IMR-90 (cell line): ENCODE measurements at regions not wholly inside any gene's neighbourhood (a gene's known extent, or its start where the extent isn't known, plus 50 kb on each side); places are given as distances from the start of the nearest gene placed in this dataset.

Experiments used
- ATAC-seq: fragments of 200-7000 bp; cut with Tn5 transposase; 2 replicates; pipeline ENCODE4 v1.9.1; 2020; ENCODE audit warnings: low read depth, mild to moderate bottlenecking, moderate library complexity
- BruUV-seq: library from RNA; stranded (reverse); fragments of 400-500 nt; replicated peaks from 2 replicates; lab custom pipeline; 2021; lab: Mats Ljungman, UMichigan
- CTCF ChIA-PET: fragments of 300-600 bp; formaldehyde crosslinking; extraction: SDS; loops from one replicate; lab custom pipeline; 2021; ENCODE audit warnings: antibody characterized with exemption; lab: Yijun Ruan, JAX
- POLR2A ChIA-PET: fragments of 300-600 bp; sonication (Branson Sonifier 250); formaldehyde crosslinking; loops from one replicate; lab custom pipeline; 2022; ENCODE audit warnings: antibody characterized with exemption; ENCODE audit not compliant: unreplicated experiment; lab: Charles Lee
- DNase-seq: peaks from one replicate; pipeline ENCODE4 v3.0.0; 2013
- H2AFZ ChIP-seq: replicated peaks from 2 replicates; pipeline ENCODE3; 2013; ENCODE audit warnings: low read length, mild to moderate bottlenecking; ENCODE audit not compliant: poor library complexity
- H2AK5ac ChIP-seq: 2 replicates; pipeline ENCODE4 v1.6.1; 2013; ENCODE audit warnings: low read depth, low read length, inconsistent platforms
- H2AK9ac ChIP-seq: replicated peaks from 2 replicates; pipeline ENCODE3; 2013; ENCODE audit warnings: mild to moderate bottlenecking, low read depth, low read length, moderate library complexity; ENCODE audit not compliant: poor library complexity
- H2BK120ac ChIP-seq: 2 replicates; pipeline ENCODE4 v1.6.1; 2013; ENCODE audit warnings: low read depth, low read length, inconsistent platforms
- H2BK15ac ChIP-seq: 3 replicates; pipeline ENCODE4 v1.6.1; 2013; ENCODE audit warnings: low read depth, low read length, inconsistent platforms
- H2BK20ac ChIP-seq: 2 replicates; pipeline ENCODE4 v1.6.1; 2013; ENCODE audit warnings: low read depth, mild to moderate bottlenecking, inconsistent platforms, low read length, moderate library complexity
- H2BK5ac ChIP-seq: 2 replicates; pipeline ENCODE4 v1.6.1; 2013; ENCODE audit warnings: mild to moderate bottlenecking, low read depth, low read length, inconsistent platforms; ENCODE audit not compliant: poor library complexity, severe bottlenecking
- H3K14ac ChIP-seq: replicated peaks from 2 replicates; pipeline ENCODE4 v1.6.1; 2013; ENCODE audit warnings: low read depth, low read length, inconsistent platforms
- H3K18ac ChIP-seq: 2 replicates; pipeline ENCODE4 v1.6.1; 2013; ENCODE audit warnings: low read depth, low read length, control low read depth
- H3K23ac ChIP-seq: 2 replicates; pipeline ENCODE4 v1.6.1; 2013; ENCODE audit warnings: low read depth, low read length, inconsistent platforms
- H3K27ac ChIP-seq: 2 replicates; pipeline ENCODE4 v1.5.1; 2013; ENCODE audit warnings: mild to moderate bottlenecking, control low read depth, low read length; ENCODE audit not compliant: insufficient read depth
- H3K27me3 ChIP-seq: 2 replicates; pipeline ENCODE4 v1.6.1; 2013; ENCODE audit warnings: low read length; ENCODE audit not compliant: control insufficient read depth, insufficient read depth
- H3K36me3 ChIP-seq: 2 replicates; pipeline ENCODE4 v1.6.1; 2013; ENCODE audit warnings: low read length, mixed read lengths; ENCODE audit not compliant: control insufficient read depth, insufficient read depth
- H3K4ac ChIP-seq: 2 replicates; pipeline ENCODE4 v1.6.1; 2013; ENCODE audit warnings: low read depth, low read length, inconsistent platforms
- H3K4me1 ChIP-seq: 2 replicates; pipeline ENCODE4 v1.6.1; 2013; ENCODE audit warnings: low read length, mixed read lengths; ENCODE audit not compliant: control insufficient read depth, insufficient read depth
- H3K4me2 ChIP-seq: 2 replicates; pipeline ENCODE4 v1.6.1; 2013; ENCODE audit warnings: low read depth, mild to moderate bottlenecking, control low read depth, low read length, moderate library complexity
- H3K4me3 ChIP-seq: 2 replicates; pipeline ENCODE4 v1.5.1; 2013; ENCODE audit warnings: low read depth, mild to moderate bottlenecking, control low read depth, low read length, moderate library complexity; ENCODE audit not compliant: insufficient read depth
- H3K56ac ChIP-seq: 2 replicates; pipeline ENCODE4 v1.6.1; 2013; ENCODE audit warnings: low read length, inconsistent platforms; ENCODE audit not compliant: insufficient read depth; ENCODE audit errors: extremely low read depth
- H3K79me1 ChIP-seq, 2 experiments: 2 replicates each; pipeline ENCODE4 v1.6.1; 2013; ENCODE audit warnings: low read length in 2 of 2, inconsistent platforms in 1 of 2, low read depth in 1 of 2
- H3K9ac ChIP-seq: 2 replicates; pipeline ENCODE4 v1.6.1; 2013; ENCODE audit warnings: low read depth, low read length, control low read depth
- H3K9me1 ChIP-seq: 2 replicates; pipeline ENCODE4 v1.6.1; 2013; ENCODE audit warnings: low read length, inconsistent platforms; ENCODE audit not compliant: insufficient read depth
- H3K9me3 ChIP-seq: 2 replicates; pipeline ENCODE4 v1.6.1; 2013; ENCODE audit warnings: low read length; ENCODE audit not compliant: control insufficient read depth, insufficient read depth
- H4K20me1 ChIP-seq: 2 replicates; pipeline ENCODE4 v1.6.1; 2013; ENCODE audit warnings: low read length, inconsistent platforms; ENCODE audit not compliant: insufficient read depth
- H4K5ac ChIP-seq: 2 replicates; pipeline ENCODE4 v1.6.1; 2013; ENCODE audit warnings: mild to moderate bottlenecking, low read depth, low read length, control low read depth
- H4K8ac ChIP-seq, 2 experiments: 2 replicates each; pipeline ENCODE4 v1.6.1; 2013; ENCODE audit warnings: low read depth in 2 of 2, low read length in 2 of 2, control low read depth in 1 of 2, inconsistent platforms in 1 of 2
- H4K91ac ChIP-seq: 2 replicates; pipeline ENCODE4 v1.6.1; 2013; ENCODE audit warnings: low read depth, low read length, inconsistent platforms; ENCODE audit not compliant: insufficient read depth
- BHLHE40 ChIP-seq: fragments of 150-350 bp; IDR thresholded peaks from 2 replicates; pipeline ENCODE4 v1.6.1; 2016; ENCODE audit warnings: mild to moderate bottlenecking, low read depth, low read length
- CEBPB ChIP-seq: IDR thresholded peaks from 2 replicates; pipeline ENCODE4 v1.6.1; 2012; ENCODE audit warnings: low read depth, low read length, improper control_type of control experiment
- CHD1 ChIP-seq: IDR thresholded peaks from 2 replicates; pipeline ENCODE4 v1.6.1; 2012; ENCODE audit warnings: low read depth, low read length, improper control_type of control experiment
- CTCF ChIP-seq: conservative IDR thresholded peaks from 2 replicates; pipeline ENCODE4 v1.5.1; 2012; ENCODE audit warnings: mild to moderate bottlenecking, low read depth, low read length, improper control_type of control experiment
- ELK1 ChIP-seq: fragments of 150-350 bp; IDR thresholded peaks from 2 replicates; pipeline ENCODE4 v1.6.1; 2016; ENCODE audit warnings: low read depth, mild to moderate bottlenecking, low read length, moderate library complexity, borderline replicate concordance
- FOS ChIP-seq: fragments of 150-350 bp; IDR thresholded peaks from 2 replicates; pipeline ENCODE4 v1.6.1; 2016; ENCODE audit warnings: low read depth, low read length
- MAFK ChIP-seq: IDR thresholded peaks from 2 replicates; pipeline ENCODE4 v1.6.1; 2012; ENCODE audit warnings: low read depth, low read length, improper control_type of control experiment
- MAZ ChIP-seq: IDR thresholded peaks from 2 replicates; pipeline ENCODE4 v1.6.1; 2012; ENCODE audit warnings: low read depth, mild to moderate bottlenecking, low read length, improper control_type of control experiment, moderate library complexity, borderline replicate concordance
- MXI1 ChIP-seq: IDR thresholded peaks from 2 replicates; pipeline ENCODE4 v1.6.1; 2012; ENCODE audit warnings: low read depth, mild to moderate bottlenecking, low read length, moderate library complexity, borderline replicate concordance
- NFE2L2 ChIP-seq: fragments of 150-350 bp; IDR thresholded peaks from 2 replicates; pipeline ENCODE4 v1.6.1; 2016; ENCODE audit warnings: low read depth, mild to moderate bottlenecking, low read length
- POLR2A ChIP-seq: IDR thresholded peaks from 2 replicates; pipeline ENCODE4 v1.6.1; 2012; ENCODE audit warnings: mild to moderate bottlenecking, low read depth, low read length
- RAD21 ChIP-seq: IDR thresholded peaks from 2 replicates; pipeline ENCODE4 v1.6.1; 2012; ENCODE audit warnings: low read length, improper control_type of control experiment
- RCOR1 ChIP-seq: IDR thresholded peaks from 2 replicates; pipeline ENCODE4 v1.6.1; 2012; ENCODE audit warnings: mild to moderate bottlenecking, low read length, improper control_type of control experiment; ENCODE audit not compliant: insufficient replicate concordance
- RFX5 ChIP-seq: IDR thresholded peaks from 2 replicates; pipeline ENCODE4 v1.8.0; 2012; ENCODE audit warnings: low read depth, mild to moderate bottlenecking, low read length, moderate library complexity
- SMC3 ChIP-seq: fragments of 150-350 bp; IDR thresholded peaks from 2 replicates; pipeline ENCODE4 v1.6.1; 2016; ENCODE audit warnings: low read depth, mild to moderate bottlenecking, antibody characterized with exemption, low read length, moderate library complexity
- USF2 ChIP-seq: fragments of 150-350 bp; IDR thresholded peaks from 2 replicates; pipeline ENCODE4 v1.6.1; 2017; ENCODE audit warnings: mild to moderate bottlenecking, antibody characterized with exemption, low read length, low read depth
- WGBS, 2 experiments: methylation state at CpG; one replicate each; pipeline versions ENCODE4 v1.1.5 to v1.1.7; 2013; ENCODE audit warnings: missing lambda C conversion rate in 2 of 2; ENCODE audit not compliant: insufficient read length in 1 of 2; ENCODE audit errors: extremely low coverage in 2 of 2; 5-methylcytosine and 5-hydroxymethylcytosine counted together
- dilution Hi-C: fragments of 300-500 bp; cut with HindIII; formaldehyde crosslinking; loops from one replicate; pipeline ENCODE4 v1.14.3; 2018; ENCODE audit warnings: low sequenced_read_pairs; ENCODE audit not compliant: unreplicated experiment
- in situ Hi-C: fragments of 300-500 bp; cut with MboI; formaldehyde crosslinking; loops from 3 replicates; pipeline ENCODE4 v1.14.3; 2019; ENCODE audit warnings: low sequenced_read_pairs, inconsistent platforms, mixed read lengths
- intact Hi-C: fragments of 100-400 bp; cut with micrococcal nuclease; formaldehyde crosslinking; loops from 2 replicates; pipeline ENCODE4 v1.10.0; 2022

GRCh38 chr2:19753314-19753713, 148.5 kb downstream of the TTC32 start:
- no peaks in the 10 kb centered on the region for H3K9me3 ChIP-seq
- in situ Hi-C loops, result no loop called here
- no peak overlapping the region for H2AFZ ChIP-seq
- ChIA-PET CTCF (no interaction called here), POLR2A (interaction anchor here (0.7 kb wide), 1 partner anchor 653 kb away, joined by 3 read pairs; no protein-coding TSS in a partner anchor)
- H4K8ac ChIP-seq, result no peak overlapping the region
- intact Hi-C loops, result no loop called here
- no peak overlapping the region for H2AK5ac ChIP-seq
- WGBS, 2 experiments, result no CpG with 5 or more reads among the region's 1 CpG
- no peak overlapping the region for H3K4me2 ChIP-seq
- H3K23ac ChIP-seq, result no peak overlapping the region
- H3K9ac ChIP-seq, result no peak overlapping the region
- H3K27me3 ChIP-seq, result no peaks in the 10 kb centered on the region
- BruUV-seq, result no TSS peak
- H3K79me1 ChIP-seq, result no peaks in the 10 kb centered on the region
- no peaks in the 10 kb centered on the region for H4K20me1 ChIP-seq
- dilution Hi-C loops, result no loop called here
- TF ChIP-seq POLR2A (no peak), RCOR1 (no peak), USF2 (no peak), FOS (no peak), BHLHE40 (no peak), NFE2L2 (no peak), ELK1 (no peak), RFX5 (no peak), CTCF (no peak), MAZ (no peak), MXI1 (no peak), MAFK (no peak), RAD21 (no peak), SMC3 (no peak), CEBPB (no peak), CHD1 (no peak)
- H2BK120ac ChIP-seq, result no peak overlapping the region
- peak; percentile 59 for DNase-seq
- H4K91ac ChIP-seq, result no peak overlapping the region
- H2AK9ac ChIP-seq, result no peak overlapping the region
- no peak overlapping the region for H3K4ac ChIP-seq
- no peak overlapping the region for H4K5ac ChIP-seq
- no peak overlapping the region for H3K14ac ChIP-seq
- no peak for ATAC-seq
- H3K36me3 ChIP-seq, result no peaks in the 10 kb centered on the region
- no peak overlapping the region for H2BK20ac ChIP-seq
- no peak overlapping the region for H3K27ac ChIP-seq
- H3K18ac ChIP-seq, result no peak overlapping the region
- H3K4me3 ChIP-seq, result no peak overlapping the region
- no peak overlapping the region for H3K56ac ChIP-seq
- no peak overlapping the region for H2BK15ac ChIP-seq
- peaks cover 2% of the 10 kb centered on the region; the same call in 1 of the 2 replicates for H3K4me1 ChIP-seq
- H2BK5ac ChIP-seq, result no peak overlapping the region
- H3K9me1 ChIP-seq, result no peaks in the 10 kb centered on the region; the same call in 1 of the 2 replicates
